GM21381 (cell line): ENCODE measurements at regions not wholly inside any gene's neighbourhood (a gene's known extent, or its start where the extent isn't known, plus 50 kb on each side); places are given as distances from the start of the nearest gene placed in this dataset.
"Not testable (repeated sequence)": the region's sequence is repeated elsewhere in the genome, so short reads cannot be mapped to it uniquely, and the experiment has no call there.

ENCODE experiments used
- ATAC-seq: cut with Tn5 transposase; IDR thresholded peaks from one replicate; pipeline ENCODE4 v1.9.1; 2021; ENCODE audit warnings: mild to moderate bottlenecking, moderate library complexity; ENCODE audit not compliant: unreplicated experiment

GRCh38 chr13:50651922-50652321, 191.6 kb downstream of the DLEU7 start:
- no peak for ATAC-seq

GRCh38 chr13:50654331-50654730, 189.2 kb downstream of the DLEU7 start:
- ATAC-seq = no peak

- ATAC-seq = not testable (repeated sequence)
Observed at GRCh38 chr13:50661881-50662280, 181.6 kb downstream of the DLEU7 start.

- no peak for ATAC-seq
Observed at GRCh38 chr13:50664951-50665350, 178.5 kb downstream of the DLEU7 start.

- ATAC-seq = no peak
Observed at GRCh38 chr13:50668049-50668448, 175.4 kb downstream of the DLEU7 start.

GRCh38 chr13:50668691-50669271, 174.7 kb downstream of the DLEU7 start:
- ATAC-seq = no peak

GRCh38 chr13:50670272-50670671, 173.2 kb downstream of the DLEU7 start:
- ATAC-seq = no peak

GRCh38 chr13:50670847-50671496, 172.5 kb downstream of the DLEU7 start:
- ATAC-seq = no peak

- no peak for ATAC-seq
Observed at GRCh38 chr13:50671497-50671850, 172.0 kb downstream of the DLEU7 start.

- ATAC-seq = no peak
Observed at GRCh38 chr13:50672025-50672424, 171.5 kb downstream of the DLEU7 start.

- ATAC-seq = no peak
Observed at GRCh38 chr13:50675651-50676050, 167.8 kb downstream of the DLEU7 start.

GRCh38 chr13:50676602-50677001, 166.9 kb downstream of the DLEU7 start:
- ATAC-seq = no peak

GRCh38 chr13:50677258-50677657, 166.2 kb downstream of the DLEU7 start:
- ATAC-seq = no peak

GRCh38 chr13:50677687-50678463, 165.6 kb downstream of the DLEU7 start:
- ATAC-seq = no peak

- no peak for ATAC-seq
Observed at GRCh38 chr13:50678464-50679162, 164.9 kb downstream of the DLEU7 start.

- no peak for ATAC-seq
Observed at GRCh38 chr13:50679321-50679720, 164.2 kb downstream of the DLEU7 start.

GRCh38 chr13:50682002-50682401, 161.5 kb downstream of the DLEU7 start:
- ATAC-seq = no peak

GRCh38 chr13:50682966-50683365, 160.5 kb downstream of the DLEU7 start:
- no peak for ATAC-seq

- no peak for ATAC-seq
Observed at GRCh38 chr13:50684366-50684765, 159.1 kb downstream of the DLEU7 start.

- ATAC-seq = no peak
Observed at GRCh38 chr13:50685491-50685890, 158.0 kb downstream of the DLEU7 start.

- no peak for ATAC-seq
Observed at GRCh38 chr13:50685956-50686355, 157.5 kb downstream of the DLEU7 start.

- no peak for ATAC-seq
Observed at GRCh38 chr13:50686551-50686950, 156.9 kb downstream of the DLEU7 start.
